HFFc6 (cell line): ENCODE measurements at regions not wholly inside any gene's neighbourhood (a gene's known extent, or its start where the extent isn't known, plus 50 kb on each side); places are given as distances from the start of the nearest gene placed in this dataset.

Experiments
- DNase-seq: peaks from one replicate; pipeline ENCODE4 v3.0.0-alpha.2; 2018
- H3K27ac Mint-ChIP-seq: 2 replicates; pipeline ENCODE4 v1.8.0; 2020; ENCODE audit warnings: mild to moderate bottlenecking, mixed read lengths
- H3K27me3 Mint-ChIP-seq: 2 replicates; pipeline ENCODE4 v1.8.0; 2021; ENCODE audit warnings: mild to moderate bottlenecking, moderate library complexity, mixed read lengths; ENCODE audit not compliant: insufficient read depth
- H3K36me3 Mint-ChIP-seq: 2 replicates; pipeline ENCODE4 v1.8.0; 2021; ENCODE audit warnings: low read depth, mixed read lengths
- H3K4me1 Mint-ChIP-seq: 2 replicates; pipeline ENCODE4 v1.8.0; 2020; ENCODE audit warnings: low read depth, mixed read lengths
- H3K4me3 Mint-ChIP-seq: 2 replicates; pipeline ENCODE4 v1.8.0; 2020; ENCODE audit warnings: mild to moderate bottlenecking, moderate library complexity, mixed read lengths
- H3K9me3 Mint-ChIP-seq: 2 replicates; pipeline ENCODE4 v1.8.0; 2020; ENCODE audit warnings: mild to moderate bottlenecking, mixed read lengths
- TF ChIP-seq, protein P1 (sequence below): fragments of 200-600 bp; sonication (generic); IDR thresholded peaks from 2 replicates; pipeline ENCODE4 v1.5.0; 2021; ENCODE audit warnings: antibody characterized with exemption, mild to moderate bottlenecking

DNA sequence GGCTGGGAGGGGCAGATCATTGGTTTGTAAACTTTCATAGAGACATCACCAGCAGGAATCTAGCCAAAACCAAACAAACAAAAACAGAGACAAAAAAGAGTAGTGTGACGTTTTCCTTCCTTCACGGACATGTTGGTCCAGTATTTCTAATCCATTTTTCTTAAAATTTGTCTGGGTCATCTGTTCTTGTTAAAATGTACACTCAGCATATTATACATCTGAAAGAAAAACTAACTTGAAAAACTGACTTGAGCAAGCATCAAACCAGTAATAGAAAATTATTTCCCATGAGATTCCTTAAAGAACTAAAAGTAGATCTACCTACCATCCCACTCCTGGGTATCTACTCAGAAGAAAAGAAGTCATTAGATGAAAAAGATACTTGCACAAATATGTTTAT, 164.2 kb downstream of the KLF6 start:
- no peak for DNase-seq
- H3K36me3 Mint-ChIP-seq: peaks cover 10% of the 10 kb centered on the region
- peaks cover 10% of the 10 kb centered on the region for H3K9me3 Mint-ChIP-seq
- H3K4me1 Mint-ChIP-seq: peaks cover 35% of the 10 kb centered on the region
- H3K27ac Mint-ChIP-seq: no peak overlapping the region
- TF ChIP-seq, protein P1, sequence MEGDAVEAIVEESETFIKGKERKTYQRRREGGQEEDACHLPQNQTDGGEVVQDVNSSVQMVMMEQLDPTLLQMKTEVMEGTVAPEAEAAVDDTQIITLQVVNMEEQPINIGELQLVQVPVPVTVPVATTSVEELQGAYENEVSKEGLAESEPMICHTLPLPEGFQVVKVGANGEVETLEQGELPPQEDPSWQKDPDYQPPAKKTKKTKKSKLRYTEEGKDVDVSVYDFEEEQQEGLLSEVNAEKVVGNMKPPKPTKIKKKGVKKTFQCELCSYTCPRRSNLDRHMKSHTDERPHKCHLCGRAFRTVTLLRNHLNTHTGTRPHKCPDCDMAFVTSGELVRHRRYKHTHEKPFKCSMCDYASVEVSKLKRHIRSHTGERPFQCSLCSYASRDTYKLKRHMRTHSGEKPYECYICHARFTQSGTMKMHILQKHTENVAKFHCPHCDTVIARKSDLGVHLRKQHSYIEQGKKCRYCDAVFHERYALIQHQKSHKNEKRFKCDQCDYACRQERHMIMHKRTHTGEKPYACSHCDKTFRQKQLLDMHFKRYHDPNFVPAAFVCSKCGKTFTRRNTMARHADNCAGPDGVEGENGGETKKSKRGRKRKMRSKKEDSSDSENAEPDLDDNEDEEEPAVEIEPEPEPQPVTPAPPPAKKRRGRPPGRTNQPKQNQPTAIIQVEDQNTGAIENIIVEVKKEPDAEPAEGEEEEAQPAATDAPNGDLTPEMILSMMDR: no peak
- H3K27me3 Mint-ChIP-seq: peaks cover 5% of the 10 kb centered on the region; the same call in 1 of the 2 replicates
- no peak overlapping the region for H3K4me3 Mint-ChIP-seq

GRCh38 chr10:3619241-3619640, 165.8 kb downstream of the KLF6 start:
- H3K4me3 Mint-ChIP-seq: no peak overlapping the region
- H3K27ac Mint-ChIP-seq: no peak overlapping the region
- H3K4me1 Mint-ChIP-seq: peaks cover 20% of the 10 kb centered on the region
- peaks cover 5% of the 10 kb centered on the region; the same call in 1 of the 2 replicates for H3K27me3 Mint-ChIP-seq
- DNase-seq: no peak
- H3K36me3 Mint-ChIP-seq: peaks cover 10% of the 10 kb centered on the region
- peaks cover 10% of the 10 kb centered on the region for H3K9me3 Mint-ChIP-seq
- TF ChIP-seq, protein P1: no peak

DNA sequence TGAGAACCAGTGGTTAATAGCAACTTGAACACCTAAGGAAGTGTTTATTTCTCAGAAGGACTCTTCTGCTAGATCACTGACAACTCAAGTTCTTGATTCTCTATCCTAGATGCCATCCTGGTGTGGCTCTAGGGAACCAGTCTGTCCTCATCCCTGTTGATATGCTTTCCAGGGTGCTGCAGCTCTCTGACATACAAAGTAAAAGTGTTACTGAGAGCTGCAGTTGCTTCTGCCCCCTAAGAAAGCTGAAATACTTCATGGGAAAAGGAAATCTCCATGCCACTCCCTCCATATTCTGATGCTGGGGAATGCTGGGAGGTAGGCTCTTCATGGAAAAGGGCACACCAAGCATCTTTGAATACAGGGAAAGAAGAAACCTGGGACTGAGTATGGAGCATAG, 168.1 kb downstream of the KLF6 start:
- DNase-seq: no peak
- Mint-ChIP-seq H3K4me1 (no peaks in the 10 kb centered on the region; the same call in 1 of the 2 replicates), H3K9me3 (peaks cover 16% of the 10 kb centered on the region), H3K27me3 (peaks cover 4% of the 10 kb centered on the region; the same call in 1 of the 2 replicates), H3K27ac (no peak overlapping the region), H3K4me3 (no peak overlapping the region), H3K36me3 (peaks cover 15% of the 10 kb centered on the region)
- TF ChIP-seq, protein P1: no peak

DNA sequence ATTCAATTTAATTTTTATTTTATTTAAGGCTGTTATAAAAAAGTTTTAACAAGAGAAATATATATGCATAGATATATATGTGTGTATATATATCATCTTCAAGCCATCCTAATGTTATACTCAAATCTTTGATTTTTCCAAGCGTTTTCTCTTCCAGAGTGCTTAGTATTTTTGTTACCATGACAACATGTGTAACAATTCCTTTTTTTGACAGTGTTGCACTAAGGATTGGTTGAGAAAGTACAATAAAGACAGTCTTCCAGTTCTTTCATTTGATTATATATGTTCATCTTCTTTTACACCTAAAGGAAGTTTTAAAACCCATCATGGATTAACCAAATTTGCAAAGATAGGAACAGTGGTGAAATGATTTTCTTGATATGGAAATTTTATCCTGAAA, 171.7 kb downstream of the KLF6 start:
- Mint-ChIP-seq H3K27me3 (peaks cover 3% of the 10 kb centered on the region; the same call in 1 of the 2 replicates), H3K36me3 (peaks cover 23% of the 10 kb centered on the region), H3K4me1 (no peaks in the 10 kb centered on the region), H3K9me3 (peaks cover 20% of the 10 kb centered on the region), H3K27ac (no peak overlapping the region), H3K4me3 (no peak overlapping the region)
- TF ChIP-seq, protein P1: no peak
- no peak for DNase-seq

DNA sequence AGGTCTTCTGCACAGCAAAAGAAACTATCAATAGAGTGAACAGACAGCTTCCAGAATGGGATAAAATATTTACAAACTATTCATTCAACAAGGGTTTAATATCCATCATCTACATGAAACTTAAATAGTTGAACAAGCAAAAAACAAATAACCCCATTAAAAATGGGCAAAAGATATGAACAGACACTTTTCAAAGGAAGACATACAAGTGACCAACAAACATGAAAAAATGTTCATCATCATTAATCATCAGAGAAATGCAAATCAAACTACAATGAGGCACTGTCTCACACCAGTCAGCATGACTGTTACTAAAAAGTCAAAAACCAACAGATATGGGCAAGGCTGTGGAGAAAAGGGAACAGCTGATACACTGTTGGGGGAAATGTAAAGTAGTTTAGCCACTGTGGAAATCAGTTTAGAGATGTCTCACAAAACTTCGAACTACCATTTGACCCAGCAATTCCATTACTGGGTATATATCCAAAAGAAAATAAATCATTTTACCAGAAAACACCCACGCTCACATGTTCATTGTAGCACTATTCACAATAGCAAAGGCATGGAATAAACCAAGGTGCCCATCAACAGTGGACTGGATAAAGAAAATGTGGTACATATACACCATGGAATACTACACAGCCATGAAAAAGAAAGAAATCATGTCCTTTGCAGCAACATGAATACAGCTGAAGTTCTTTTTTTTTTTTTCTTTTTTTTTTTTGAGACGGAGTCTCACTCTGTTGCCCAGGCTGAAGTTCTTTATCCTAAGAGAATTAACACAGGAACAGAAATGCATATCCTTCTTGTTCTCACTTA, 172.6 kb downstream of the KLF6 start:
- Mint-ChIP-seq H3K27me3 (peaks cover 3% of the 10 kb centered on the region; the same call in 1 of the 2 replicates), H3K4me1 (no peaks in the 10 kb centered on the region), H3K9me3 (peaks cover 27% of the 10 kb centered on the region), H3K27ac (no peak overlapping the region), H3K36me3 (peaks cover 28% of the 10 kb centered on the region), H3K4me3 (no peak overlapping the region)
- DNase-seq: no peak
- TF ChIP-seq, protein P1: no peak
